Astrocyte (in vitro differentiated cells and primary cell): ENCODE measurements at regions not wholly inside any gene's neighbourhood (a gene's known extent, or its start where the extent isn't known, plus 50 kb on each side); places are given as distances from the start of the nearest gene placed in this dataset.

Source experiments
- EZH2 ChIP-seq: IDR thresholded peaks from 2 replicates; pipeline ENCODE4 v1.6.1; 2012; ENCODE audit warnings: mild to moderate bottlenecking, low read length, inconsistent platforms; ENCODE audit not compliant: insufficient read depth
- TF ChIP-seq, protein P1 (sequence below): IDR thresholded peaks from 2 replicates; pipeline ENCODE4 v1.5.1; 2011; ENCODE audit warnings: low read depth, mild to moderate bottlenecking, inconsistent platforms, low read length, moderate library complexity; ENCODE audit not compliant: insufficient read depth

DNA sequence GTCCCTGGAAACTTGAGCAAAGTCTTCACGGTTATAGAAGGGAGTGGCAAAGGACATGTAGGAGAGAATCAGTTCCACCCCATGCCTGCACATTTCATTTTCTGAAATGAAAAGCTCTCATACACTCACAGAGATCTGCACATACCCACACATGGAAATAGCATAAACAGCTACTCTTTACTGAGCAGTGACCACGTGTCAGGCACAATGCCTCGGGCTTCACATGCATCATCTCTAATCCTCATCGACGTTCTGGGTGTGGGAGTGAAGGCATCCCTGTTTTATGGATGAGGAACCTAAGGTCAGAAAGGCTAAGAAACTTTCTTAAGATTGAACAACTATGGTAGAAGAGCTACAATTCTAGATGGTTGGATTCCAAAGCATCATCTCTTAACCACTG lies 198.8 kb downstream of the DAD1 start:
- TF ChIP-seq, protein P1, sequence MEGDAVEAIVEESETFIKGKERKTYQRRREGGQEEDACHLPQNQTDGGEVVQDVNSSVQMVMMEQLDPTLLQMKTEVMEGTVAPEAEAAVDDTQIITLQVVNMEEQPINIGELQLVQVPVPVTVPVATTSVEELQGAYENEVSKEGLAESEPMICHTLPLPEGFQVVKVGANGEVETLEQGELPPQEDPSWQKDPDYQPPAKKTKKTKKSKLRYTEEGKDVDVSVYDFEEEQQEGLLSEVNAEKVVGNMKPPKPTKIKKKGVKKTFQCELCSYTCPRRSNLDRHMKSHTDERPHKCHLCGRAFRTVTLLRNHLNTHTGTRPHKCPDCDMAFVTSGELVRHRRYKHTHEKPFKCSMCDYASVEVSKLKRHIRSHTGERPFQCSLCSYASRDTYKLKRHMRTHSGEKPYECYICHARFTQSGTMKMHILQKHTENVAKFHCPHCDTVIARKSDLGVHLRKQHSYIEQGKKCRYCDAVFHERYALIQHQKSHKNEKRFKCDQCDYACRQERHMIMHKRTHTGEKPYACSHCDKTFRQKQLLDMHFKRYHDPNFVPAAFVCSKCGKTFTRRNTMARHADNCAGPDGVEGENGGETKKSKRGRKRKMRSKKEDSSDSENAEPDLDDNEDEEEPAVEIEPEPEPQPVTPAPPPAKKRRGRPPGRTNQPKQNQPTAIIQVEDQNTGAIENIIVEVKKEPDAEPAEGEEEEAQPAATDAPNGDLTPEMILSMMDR, result no peak
- no peak for TF ChIP-seq EZH2
